Skin of body (tissue), 1 donor: ENCODE measurements at regions not wholly inside any gene's neighbourhood (a gene's known extent, or its start where the extent isn't known, plus 50 kb on each side); places are given as distances from the start of the nearest gene placed in this dataset.
"Not testable (repeated sequence)": the region's sequence is repeated elsewhere in the genome, so short reads cannot be mapped to it uniquely, and the experiment has no call there.

Source experiments
- DNase-seq: peaks from one replicate; lab custom pipeline; 2025; lab: John Stamatoyannopoulos, UW

DNA sequence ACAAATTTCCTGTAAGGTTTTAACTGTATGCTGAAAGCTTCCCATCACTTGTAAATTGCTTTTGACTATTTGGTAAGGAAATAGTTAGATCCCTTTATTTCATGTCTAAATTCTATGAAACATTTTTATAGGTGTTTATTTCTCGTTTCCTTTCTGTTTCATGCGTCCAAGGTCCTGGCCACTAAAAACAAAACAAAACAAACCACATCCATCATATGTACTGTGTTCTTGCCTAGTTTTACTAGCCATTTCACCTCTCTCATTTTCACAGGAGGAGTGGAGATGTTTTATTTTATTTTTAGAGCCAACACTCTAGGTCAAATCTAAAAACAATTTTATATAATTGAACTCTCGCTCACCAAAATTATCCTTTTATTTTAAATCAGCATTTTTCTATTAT, 375.2 kb upstream of the CTSO start:
- DNase-seq = no peak

DNA sequence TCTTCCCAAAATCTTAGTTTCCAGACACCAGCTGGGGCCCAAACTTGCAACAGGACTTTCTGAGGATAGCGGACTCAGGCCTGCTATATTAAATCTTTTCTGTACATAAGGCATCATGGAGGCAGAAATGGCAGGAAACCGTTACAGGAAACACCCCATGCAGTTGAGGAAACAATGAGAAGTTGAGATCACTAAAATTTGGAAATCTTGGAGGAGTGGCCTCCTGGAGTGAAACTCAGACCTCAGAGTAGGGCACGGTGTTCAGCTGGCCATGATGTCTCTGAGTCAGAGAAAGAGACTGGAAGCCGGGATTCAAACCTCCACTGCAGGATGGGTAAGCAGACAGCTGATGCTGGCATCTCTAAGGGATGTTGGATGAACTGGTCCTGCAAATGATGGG, 372.6 kb upstream of the CTSO start:
- no peak for DNase-seq

DNA sequence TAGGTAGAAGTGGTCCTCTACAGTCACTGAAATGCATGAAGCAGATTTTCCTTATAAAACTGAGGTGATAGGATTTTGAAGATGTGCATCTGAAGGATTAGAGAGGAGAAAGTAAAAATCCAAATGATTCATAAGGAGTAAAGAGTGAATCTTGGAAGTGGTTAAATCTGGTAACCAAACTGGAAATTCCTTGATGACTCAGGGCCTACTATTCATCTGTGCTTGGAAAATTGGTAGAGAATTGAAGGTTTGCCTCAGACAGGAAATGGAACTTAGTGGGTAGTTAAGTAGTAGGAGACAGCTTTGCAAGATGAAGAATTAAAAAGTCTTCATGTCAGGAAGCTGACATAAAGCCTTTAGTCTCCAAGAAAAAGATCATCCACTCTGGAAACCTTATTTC, 368.9 kb upstream of the CTSO start:
- DNase-seq = no peak

DNA sequence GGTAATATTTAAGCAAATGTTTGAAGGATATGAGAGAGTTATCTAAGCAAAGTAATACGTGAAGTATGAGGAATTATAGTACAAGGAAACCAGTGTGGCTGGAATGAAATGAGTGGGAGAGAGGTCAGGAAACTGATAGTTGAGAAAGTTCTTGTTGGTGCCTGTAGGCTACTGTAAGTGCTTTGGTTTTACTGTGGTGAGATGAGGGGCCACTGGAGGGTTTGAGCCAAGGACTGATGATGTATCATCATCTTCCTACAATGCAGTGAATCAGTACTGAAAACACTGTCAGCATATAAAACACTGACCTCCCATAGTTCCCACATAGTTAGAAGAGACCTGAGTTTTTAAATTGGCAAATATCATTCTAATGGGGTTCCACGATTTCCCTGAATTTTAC, 367.5 kb upstream of the CTSO start:
- no peak for DNase-seq

DNA sequence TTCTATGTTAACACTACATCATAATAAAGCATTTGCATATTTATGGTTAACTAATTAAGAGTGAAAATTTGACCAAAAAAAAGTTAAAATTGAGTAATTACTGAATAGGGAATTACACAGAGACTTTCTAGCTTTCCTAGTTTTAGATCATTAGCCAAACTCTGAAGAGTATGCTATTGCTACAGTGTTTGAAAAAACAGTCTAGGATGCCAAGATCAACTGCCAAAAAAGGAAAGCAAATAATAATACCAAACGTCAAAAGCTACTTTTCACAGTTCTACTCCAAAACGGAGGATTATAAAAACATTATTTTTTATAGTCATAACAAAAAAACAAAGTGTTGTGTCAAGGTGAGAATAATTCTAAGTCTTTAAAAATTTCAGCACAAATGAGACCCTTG, 359.8 kb upstream of the CTSO start:
- no peak for DNase-seq

DNA sequence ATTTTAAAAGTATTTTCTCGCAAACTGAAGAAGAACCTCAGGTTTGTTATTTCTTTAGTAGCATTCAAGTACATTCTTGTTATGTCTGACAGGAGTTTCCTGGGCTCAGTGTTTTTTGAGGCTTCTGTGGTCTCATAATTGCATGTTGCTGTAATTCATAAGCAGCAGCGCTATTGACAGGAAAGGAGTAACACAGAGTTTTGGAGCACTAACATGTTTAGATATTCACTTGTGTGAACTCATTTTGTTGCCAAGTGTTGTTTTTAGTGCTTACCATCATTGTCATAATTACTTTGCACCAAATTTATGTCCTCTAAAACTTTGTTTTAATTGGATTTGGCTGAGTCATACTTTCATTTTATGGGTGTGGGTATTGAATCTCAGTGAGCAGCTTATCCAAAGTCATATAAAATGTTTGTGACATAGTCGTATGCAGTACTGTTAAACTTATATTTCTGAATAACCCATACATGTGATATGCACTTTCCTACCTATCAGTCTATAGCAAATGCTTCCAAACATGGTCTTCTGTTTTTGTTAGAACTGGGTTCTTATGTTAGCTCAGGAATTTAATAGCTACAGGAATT, 358.7 kb upstream of the CTSO start:
- no peak for DNase-seq

DNA sequence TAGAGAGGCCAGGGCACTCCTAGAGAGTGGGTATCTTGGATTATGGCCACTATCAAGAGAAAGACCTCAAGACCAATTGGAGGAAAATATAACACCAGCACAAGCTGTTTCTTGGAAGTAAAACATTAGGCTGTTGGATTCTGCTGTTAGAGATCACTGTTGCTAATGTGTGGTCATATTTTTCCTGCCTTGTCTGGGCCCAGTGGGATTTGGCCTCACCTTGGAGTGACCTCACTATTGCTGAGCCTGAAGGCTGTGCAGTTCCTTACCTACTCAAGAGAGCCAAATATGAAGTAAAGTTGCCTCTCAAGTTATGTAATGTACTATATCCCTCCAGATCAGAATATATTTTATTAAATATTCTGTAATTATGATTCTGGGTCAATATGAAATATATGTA, 355.4 kb upstream of the CTSO start:
- no peak for DNase-seq

DNA sequence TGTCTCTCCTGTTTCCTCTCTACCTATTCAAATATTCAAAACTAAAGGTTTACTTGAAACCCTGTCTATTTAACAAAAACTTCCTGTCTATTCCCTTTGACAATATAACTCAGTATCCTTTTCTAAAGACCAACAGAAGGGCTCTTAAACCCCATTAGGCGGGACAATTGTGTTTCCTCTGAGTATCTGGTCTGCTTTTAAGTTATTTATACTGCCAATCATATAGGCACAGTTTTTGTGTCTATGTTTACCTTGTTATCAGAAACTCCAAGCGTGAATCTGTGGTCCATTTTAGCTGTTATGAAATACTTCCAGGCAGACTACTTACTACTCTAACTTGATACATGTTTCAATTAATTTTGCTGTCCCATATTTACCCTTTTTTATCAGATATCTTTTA, 350.0 kb upstream of the CTSO start:
- DNase-seq = no peak

DNA sequence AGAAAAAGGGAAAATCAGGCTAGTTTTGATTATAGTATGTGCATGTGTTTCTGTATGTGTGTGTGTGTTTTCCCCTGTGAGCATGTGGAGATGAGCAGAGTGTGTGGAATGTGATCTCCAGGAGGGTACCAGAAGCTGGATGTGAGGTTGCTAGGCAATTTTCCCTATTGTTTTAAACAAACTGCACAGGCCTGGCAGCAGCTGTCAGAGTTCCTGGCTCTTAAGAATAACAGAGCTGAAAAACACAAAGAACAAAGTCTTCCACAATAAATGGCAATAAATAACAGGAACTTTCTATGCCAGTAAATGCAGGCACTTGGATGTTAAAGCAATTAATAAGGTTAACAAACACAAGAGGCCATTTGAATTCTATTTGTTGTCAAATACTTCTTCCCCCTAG, 344.6 kb upstream of the CTSO start:
- DNase-seq = peak; percentile 79

DNA sequence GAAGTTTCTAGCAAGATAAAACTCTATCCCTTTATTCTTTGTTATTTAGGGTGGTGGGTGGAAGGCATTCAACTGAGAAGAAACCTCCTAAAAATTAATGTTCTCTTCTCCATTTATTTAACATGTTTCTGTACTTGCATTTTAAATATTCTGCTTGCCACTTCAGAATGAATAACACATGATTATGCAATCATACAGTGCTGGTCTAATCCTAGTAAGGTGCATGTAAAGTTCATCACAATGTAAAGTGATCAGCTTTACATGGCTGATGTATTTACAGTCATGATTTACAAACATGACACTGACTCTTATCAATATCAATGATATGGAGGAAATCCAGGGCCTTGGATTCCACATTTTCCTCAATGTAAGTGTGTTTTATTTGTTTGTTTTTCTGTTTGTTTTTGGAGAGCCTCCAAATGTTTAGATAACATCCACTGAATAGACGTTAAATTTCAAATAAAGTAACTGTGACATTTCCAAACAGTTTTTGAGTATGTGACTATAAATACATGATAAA, 342.1 kb upstream of the CTSO start:
- DNase-seq = no peak

DNA sequence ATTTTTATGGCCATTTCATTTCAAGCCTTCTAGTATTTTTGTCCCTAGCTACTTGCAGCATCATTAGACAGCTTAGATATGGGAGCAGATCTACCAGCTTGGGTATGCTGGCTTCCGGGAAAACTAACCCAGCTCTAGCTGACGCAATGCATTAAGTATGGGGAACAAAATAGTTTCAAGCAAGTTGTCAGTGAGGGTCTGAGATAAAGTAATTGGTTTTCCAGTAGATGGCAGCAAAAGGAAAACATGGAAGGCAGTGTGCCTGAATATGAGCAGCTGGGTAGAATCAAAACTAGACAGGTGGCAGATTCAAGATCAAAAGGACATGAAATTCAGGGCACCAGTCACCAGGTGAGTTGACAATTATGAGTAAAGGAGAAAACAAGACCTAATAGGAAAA, 340.9 kb upstream of the CTSO start:
- DNase-seq = no peak

DNA sequence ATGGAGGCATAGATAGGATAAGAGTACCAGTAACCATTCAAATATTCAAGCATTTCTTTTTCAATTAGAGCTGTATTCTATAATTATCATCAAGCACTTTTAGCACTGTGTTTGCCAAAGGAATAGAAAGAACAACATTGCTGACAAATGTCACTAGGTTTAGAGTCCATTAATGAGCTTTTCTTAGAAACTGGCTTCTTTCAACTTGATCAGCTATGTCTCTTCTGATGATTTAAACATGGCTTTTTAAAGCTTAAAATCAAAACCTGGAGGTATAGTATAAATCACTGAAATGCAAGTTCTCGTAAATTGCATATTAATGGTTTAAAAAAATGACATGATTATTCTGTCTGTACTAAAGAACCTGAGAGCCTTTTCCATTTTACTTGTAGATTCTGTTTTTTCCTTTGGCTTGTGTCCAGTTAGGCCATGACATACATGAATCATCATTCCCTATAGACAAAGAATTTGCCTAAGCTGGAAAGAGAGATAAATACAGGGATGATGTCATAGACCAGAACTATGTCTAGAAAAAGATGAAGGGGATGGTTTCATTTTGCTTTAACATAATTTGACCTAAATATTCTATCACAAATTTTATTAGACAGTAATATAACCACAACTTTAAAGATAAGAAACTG, 340.1 kb upstream of the CTSO start:
- DNase-seq = peak; percentile 62

DNA sequence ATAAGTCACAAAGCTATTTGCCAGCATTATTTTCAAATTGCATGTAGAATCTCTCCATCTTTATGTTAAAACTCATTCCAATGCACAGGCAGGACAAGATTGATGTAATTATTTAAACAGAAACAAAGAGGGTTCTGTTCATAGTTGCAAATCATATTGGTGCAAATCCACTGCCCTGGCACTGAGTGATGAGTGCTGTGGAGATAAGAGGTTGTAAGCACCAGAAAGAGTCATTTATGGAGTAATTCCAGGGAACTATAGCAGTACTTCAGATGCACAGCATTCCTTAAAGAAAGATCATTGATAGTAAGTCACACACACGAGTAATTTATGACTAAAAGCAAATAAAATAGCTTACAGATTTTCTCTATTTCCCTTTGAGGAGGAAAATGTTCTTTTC, 337.7 kb upstream of the CTSO start:
- peak; percentile 75 for DNase-seq

DNA sequence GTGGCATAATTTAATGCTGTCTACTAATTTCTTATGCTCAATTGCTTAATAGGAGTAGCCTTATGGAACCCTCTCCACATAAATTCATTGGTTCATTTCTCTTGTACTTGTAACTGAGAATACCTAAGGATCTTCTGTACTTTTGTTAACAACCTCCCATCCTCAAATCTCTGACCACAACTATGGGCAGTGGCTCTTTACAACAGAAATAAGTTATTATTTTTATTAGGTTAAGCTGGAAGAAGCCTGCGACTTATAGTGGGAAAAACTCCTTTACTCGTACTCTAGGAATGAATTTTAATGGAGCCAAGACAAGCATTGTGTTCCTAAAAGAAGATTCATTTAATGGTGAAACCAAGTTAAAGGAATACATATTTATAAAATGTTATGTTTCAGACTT, 337.1 kb upstream of the CTSO start:
- DNase-seq = no peak

DNA sequence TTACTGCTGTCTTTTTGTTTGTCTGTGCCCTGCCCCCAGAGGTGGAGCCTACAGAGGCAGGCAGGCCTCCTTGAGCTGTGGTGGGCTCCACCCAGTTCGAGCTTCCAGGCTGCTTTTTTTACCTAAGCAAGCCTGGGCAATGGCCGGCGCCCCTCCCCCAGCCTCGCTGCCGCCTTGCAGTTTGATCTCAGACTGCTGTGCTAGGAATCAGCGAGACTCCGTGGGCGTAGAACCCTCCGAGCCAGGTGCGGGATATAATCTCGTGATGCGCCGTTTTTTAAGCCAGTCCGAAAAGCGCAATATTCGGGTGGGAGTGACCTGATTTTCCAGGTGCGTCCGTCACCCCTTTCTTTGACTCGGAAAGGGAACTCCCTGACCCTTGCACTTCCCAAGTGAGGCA, 336.4 kb upstream of the CTSO start:
- DNase-seq = not testable (repeated sequence)

DNA sequence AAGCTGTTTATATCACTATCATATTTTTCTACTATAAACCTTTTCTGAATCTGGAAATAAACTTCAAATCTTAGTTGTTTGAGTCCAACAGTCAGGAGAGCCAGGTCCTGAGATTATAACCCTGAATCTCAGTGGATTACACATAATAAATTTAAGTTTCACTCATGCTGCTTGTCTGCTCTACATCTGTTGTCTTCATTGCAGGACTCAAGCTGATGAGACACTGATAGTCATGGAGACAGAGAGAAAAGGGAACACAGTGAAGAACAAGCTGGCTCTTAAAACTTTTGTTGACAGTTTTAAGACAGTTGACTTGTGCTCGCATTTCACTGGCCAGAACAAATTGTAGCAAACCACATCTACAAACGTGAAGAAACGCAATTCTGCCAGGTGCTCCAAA, 327.0 kb upstream of the CTSO start:
- DNase-seq = peak; percentile 50

DNA sequence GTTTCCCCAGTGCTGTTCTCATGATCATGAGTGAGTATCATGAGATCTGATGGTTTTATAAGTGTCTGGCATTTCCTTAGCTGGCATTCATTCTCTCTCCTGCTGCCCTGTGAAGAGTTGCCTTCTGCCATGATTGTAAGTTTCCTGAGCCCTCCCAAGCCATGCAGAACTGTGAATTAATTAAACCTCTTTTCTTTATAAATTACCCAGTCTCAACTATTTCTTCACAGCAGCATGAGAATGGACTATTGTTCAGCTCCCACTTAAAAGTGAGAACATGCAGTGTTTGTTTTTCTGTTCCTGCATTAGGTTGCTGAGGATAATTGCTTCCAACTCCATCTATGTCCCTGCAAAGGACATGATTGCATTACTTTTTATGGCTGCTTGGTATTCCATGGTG, 311.7 kb upstream of the CTSO start:
- DNase-seq = no peak

DNA sequence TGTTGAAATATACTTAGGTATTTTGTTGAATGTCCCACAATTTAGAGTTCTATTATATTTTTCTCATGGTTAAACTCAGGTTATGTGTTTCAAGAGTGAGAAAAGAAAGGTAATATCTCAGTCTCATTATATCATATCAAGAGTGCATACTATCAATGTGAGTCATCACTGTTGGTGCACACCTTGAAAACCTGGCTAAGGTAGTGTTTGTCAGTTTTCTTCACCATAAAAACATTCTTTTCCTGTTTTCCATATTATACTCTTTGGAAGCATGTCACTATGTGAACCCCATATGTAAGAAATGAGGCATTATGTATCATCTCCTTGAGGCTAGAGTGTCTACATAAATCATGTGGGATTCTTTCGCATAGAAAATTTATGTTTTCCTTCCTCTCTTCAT, 307.6 kb upstream of the CTSO start:
- no peak for DNase-seq

DNA sequence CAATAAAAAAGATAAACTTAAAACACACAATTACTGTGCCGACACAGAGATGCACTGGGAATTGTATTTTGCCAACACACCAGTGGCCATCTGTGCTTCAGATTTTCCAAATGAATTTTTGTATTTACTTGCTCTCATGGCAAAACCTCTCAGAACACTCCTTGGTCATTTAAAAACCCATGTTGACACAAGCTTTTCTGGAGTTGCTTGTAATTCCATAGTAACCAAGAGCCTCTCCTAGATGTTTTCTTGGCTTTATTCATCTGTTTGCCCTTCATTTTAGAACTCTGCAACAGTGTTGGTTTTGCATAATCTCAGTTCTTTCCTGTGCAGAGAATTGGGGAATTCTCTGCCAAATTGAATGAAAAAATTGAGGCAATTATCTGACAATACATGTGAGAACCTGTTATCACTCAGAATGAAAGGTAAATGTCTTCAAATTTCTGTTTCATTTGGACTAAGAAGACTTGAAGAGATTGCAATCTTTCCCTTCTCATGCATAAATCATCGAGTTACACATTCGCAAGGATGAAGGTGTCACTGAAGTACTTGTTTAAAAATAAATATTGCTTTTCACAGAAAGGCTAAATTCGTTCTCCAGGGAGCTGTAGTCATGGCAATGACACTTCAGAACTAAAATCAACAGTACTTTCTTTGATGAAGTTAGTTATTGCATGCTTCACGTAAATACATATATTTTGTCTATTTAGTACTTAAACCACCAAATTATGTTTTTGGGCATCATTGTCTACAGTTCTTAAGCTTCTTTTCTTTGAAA, 301.8 kb upstream of the CTSO start:
- DNase-seq = peak; percentile 37

DNA sequence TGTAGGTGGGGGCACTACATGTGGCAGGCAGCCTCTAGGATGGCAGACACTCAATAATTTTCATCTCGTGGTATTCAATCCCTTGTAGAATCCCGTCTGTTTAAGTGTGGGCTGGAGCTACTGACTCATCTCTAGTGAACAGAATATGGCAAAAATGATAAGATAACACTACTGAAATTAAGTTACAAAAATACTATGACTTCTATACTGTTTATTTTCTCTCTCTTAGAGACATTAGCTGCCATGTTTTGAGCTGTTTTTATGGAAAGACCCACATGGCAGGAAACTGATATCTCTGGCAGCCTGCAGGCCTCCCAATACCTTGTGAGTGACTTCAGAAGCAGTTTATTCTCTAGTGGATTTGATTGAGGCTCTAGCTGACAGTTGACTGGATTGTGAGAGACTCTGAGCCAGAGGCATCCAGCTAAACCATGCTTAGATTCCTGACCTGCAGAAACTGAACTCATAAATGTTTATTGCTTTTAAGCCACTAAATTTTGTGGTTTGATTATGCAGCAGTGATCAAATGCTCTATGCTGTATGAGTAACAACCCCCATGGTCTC, 298.8 kb upstream of the CTSO start:
- DNase-seq = no peak

DNA sequence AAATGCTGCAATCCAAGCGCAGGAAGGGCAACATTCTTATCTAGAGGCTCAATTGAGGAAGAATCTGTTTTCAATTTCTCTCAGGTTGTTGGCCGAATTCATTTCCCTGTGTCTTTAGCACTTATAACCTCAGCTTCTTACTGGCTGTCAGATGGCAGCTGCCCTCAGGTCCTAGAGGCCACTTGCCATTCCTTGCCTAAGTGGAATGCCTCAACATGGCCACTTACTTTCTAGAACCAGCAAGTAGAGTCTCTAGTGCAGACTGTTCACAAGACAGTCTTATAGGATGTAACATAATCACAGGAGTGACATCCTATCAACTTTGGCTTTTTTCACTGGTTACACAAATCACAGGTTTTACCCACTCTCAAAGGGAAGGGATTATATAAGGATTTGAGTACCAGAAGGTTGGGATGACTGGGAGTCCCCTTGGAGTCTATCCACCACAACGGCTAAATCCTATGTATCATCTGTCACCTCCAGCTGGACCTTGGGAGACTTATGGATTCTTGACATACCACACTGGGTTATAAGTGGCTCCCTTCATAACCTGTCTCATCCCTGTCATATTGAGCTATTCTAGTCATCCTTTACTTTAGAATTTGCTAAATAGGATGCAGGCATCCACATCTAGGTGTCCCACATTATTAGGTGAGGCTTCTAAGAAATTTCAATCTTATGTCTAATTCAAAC, 297.9 kb upstream of the CTSO start:
- DNase-seq = no peak

DNA sequence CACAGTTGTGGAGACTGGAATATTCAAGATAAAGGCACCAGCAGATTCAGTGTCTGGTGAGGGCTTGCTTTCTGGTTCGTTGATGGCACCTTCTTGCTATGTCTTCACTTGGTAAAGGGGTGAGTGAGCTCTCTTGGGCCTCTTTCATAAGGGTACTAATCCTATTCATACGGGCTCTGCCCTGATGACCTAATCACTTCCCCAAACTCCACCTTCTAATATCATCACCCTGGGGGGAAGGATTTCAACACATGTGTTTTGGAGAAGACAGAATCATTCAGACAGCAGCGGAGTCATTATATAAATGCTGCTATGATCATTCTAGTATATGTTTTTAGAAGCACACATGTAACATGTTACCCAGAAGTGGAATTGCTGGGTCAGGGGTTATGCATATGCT, 295.3 kb upstream of the CTSO start:
- DNase-seq = no peak
